Left lung (tissue), 4 donors: ENCODE measurements at regions not wholly inside any gene's neighbourhood (a gene's known extent, or its start where the extent isn't known, plus 50 kb on each side); places are given as distances from the start of the nearest gene placed in this dataset.

Experiments used
- ATAC-seq: fragments of 200-7000 bp; cut with Tn5 transposase; one replicate; pipeline ENCODE4 v1.9.1; 2020; ENCODE audit warnings: moderate library complexity
- DNase-seq, 4 donors: peaks; one replicate each; pipeline ENCODE4 v3.0.0-alpha.2; 2013 to 2020
- H3K27ac ChIP-seq, 2 donors: fragments of 200-600 bp; sonication (generic) in 1 of 2; one replicate each; pipeline versions ENCODE4 v1.5.0 to v1.8.0; 2020 to 2021
- H3K27me3 ChIP-seq, 2 donors: fragments of 200-600 bp; sonication (generic) in 1 of 2; one replicate each; pipeline versions ENCODE4 v1.5.0 to v1.8.0; 2020 to 2021
- H3K36me3 ChIP-seq, 2 donors: fragments of 200-600 bp; sonication (generic) in 1 of 2; one replicate each; pipeline versions ENCODE4 v1.5.0 to v1.8.0; 2020 to 2021
- H3K4me1 ChIP-seq, 2 donors: fragments of 200-600 bp; one replicate each; pipeline ENCODE4 v1.8.0; 2021
- H3K4me3 ChIP-seq, 2 donors: fragments of 200-600 bp; sonication (generic) in 1 of 2; one replicate each; pipeline versions ENCODE4 v1.5.0 to v1.8.0; 2020 to 2021; ENCODE audit warnings: mild to moderate bottlenecking in 1 of 2
- H3K9me3 ChIP-seq, 2 donors: fragments of 200-600 bp; sonication (generic) in 1 of 2; one replicate each; pipeline versions ENCODE4 v1.5.0 to v1.8.0; 2020 to 2021
- CTCF ChIP-seq, 2 donors: fragments of 200-600 bp; sonication (generic) in 1 of 2; IDR thresholded peaks; one replicate each; pipeline versions ENCODE4 v1.5.0 to v1.8.0; 2021; ENCODE audit warnings: antibody characterized with exemption in 2 of 2
- intact Hi-C, 2 donors: fragments of 100-400 bp; cut with DNase I; formaldehyde crosslinking; loops; one replicate each; pipeline versions ENCODE4 v1.11.2 to v1.14.2; 2022
- donor health status: DM: no; HTN: yes; CAD: no.
- donor health status: DM: no; HTN: no; CAD: no.

DNA sequence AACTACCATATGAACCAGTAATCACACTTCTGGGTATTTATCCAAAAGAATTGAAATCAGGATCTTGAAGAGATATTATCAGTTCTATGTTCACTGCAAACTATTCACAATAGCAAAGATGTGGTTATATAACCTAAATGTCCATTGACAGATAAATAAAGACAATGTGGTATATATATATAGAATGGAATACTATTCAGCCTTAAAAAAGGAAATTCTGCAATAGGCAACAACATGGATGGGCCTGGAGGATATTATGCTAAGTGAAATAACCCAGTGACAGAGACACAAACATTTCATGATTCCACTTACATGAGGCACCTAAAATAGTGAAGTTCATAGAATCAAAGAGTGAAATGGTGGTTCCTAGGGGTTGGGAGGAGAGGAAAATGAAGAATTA lies 90.6 kb upstream of the CDK1 start:
- H3K9me3 ChIP-seq = no peaks in the 10 kb centered on the region
- no peaks in the 10 kb centered on the region for H3K4me1 ChIP-seq
- H3K27me3 ChIP-seq = no peaks in the 10 kb centered on the region
- DNase-seq (no peak), ATAC-seq (no peak)
- no peak overlapping the region for H3K4me3 ChIP-seq
- TF ChIP-seq CTCF (IDR thresholded peaks at IDR 0.05) = no peak
- H3K36me3 ChIP-seq = no peaks in the 10 kb centered on the region
- H3K27ac ChIP-seq = no peak overlapping the region
- intact Hi-C loops = no loop called here

DNA sequence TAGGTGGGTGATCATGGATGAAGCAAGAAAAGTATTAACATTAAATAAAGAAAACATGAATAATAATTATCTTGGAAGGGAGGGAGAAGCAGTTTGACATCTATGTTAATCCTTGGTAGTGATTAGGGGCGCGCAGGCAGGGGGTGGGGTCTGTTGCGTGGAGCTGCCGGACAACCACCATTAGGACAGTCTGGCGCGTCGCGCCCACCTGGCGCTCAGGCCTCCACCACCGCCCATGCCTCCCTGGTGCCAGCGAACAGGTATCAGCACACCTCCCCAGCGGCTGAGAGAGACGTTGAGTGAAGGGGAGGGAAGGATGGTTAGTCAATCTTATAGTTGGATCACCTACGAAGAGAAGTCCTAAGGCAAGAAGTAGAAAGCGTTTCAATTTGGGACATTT lies 94.2 kb upstream of the CDK1 start:
- Histone ChIP-seq H3K4me1 (no peaks in the 10 kb centered on the region), H3K27ac (no peak overlapping the region), H3K27me3 (no peaks in the 10 kb centered on the region), H3K4me3 (no peak overlapping the region), H3K36me3 (no peaks in the 10 kb centered on the region), H3K9me3 (no peaks in the 10 kb centered on the region)
- intact Hi-C loops = no loop called here
- TF ChIP-seq CTCF (IDR thresholded peaks at IDR 0.05) = no peak
- ATAC-seq (no peak), DNase-seq (peak in 1 of 4 donors; percentile 53)

- H3K27ac ChIP-seq = no peak overlapping the region
- no peak overlapping the region for H3K4me3 ChIP-seq
Measured at GRCh38 chr10:60681103-60681502, 97.2 kb upstream of the CDK1 start.

DNA sequence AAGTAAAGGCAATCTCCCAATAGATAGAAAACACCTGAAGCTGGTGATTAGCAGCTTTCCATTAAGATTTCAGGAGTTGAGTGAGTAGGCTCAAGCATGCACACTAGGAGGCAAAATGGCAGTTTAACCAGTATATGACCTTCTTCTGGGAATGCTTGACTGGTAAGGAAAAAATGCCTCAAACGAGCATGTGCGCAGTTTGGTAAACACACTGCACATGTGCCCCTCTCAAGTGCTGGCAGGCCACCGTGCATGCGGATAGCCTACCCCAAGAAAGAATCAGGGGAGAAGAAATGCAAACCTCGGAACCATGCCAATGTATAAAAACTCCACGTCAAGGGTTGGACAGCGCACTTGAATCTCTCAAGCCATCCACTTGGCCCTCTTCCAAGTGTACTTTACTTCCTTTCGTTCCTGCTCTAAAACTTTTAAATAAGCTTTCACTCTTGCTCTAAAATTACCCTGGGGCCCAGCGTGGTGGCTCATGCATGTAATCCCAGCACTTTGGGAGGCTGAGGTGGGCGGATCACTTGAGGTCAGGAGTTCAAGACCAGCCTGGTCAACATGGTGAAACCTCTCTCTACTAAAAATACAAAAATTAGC lies 98.8 kb upstream of the CDK1 start:
- intact Hi-C loops = no loop called here
- peak in 2 of 4 donors; percentile 75 to 77 for DNase-seq
- TF ChIP-seq CTCF (IDR thresholded peaks at IDR 0.05) = no peak
- Histone ChIP-seq H3K9me3 (no peaks in the 10 kb centered on the region), H3K27ac (peak overlapping the region in 1 of 2 donors; percentile 63), H3K4me3 (no peak overlapping the region), H3K27me3 (no peaks in the 10 kb centered on the region), H3K4me1 (no peaks in the 10 kb centered on the region), H3K36me3 (no peaks in the 10 kb centered on the region)
- ATAC-seq = peak; percentile 85

More at GRCh38 chr10:60681103-60681502, 97.2 kb upstream of the CDK1 start:
- H3K4me1 ChIP-seq = no peaks in the 10 kb centered on the region
- intact Hi-C loops = no loop called here
- H3K27me3 ChIP-seq = no peaks in the 10 kb centered on the region
- H3K36me3 ChIP-seq = no peaks in the 10 kb centered on the region
- H3K9me3 ChIP-seq = no peaks in the 10 kb centered on the region
- DNase-seq (no peak), ATAC-seq (no peak)
- no peak for TF ChIP-seq CTCF (IDR thresholded peaks at IDR 0.05)

GRCh38 chr10:60678978-60679377 lies 99.3 kb upstream of the CDK1 start:
- ATAC-seq (peak; percentile 43), DNase-seq (no peak)
- no peaks in the 10 kb centered on the region for H3K27me3 ChIP-seq
- no peaks in the 10 kb centered on the region for H3K36me3 ChIP-seq
- no peaks in the 10 kb centered on the region for H3K4me1 ChIP-seq
- intact Hi-C loops = no loop called here
- no peaks in the 10 kb centered on the region for H3K9me3 ChIP-seq
- no peak for TF ChIP-seq CTCF (IDR thresholded peaks at IDR 0.05)
- no peak overlapping the region for H3K4me3 ChIP-seq
- peak overlapping the region in 1 of 2 donors; percentile 63 for H3K27ac ChIP-seq
